Sigmoid colon (tissue), 6 donors: ENCODE measurements at regions not wholly inside any gene's neighbourhood (a gene's known extent, or its start where the extent isn't known, plus 50 kb on each side); places are given as distances from the start of the nearest gene placed in this dataset.

Experiments used
- DNase-seq: peaks from one replicate; pipeline ENCODE4 v3.0.0-alpha.2; 2019
- H3K27ac ChIP-seq, 4 donors: fragments of 200-600 bp; sonication (generic); one replicate each; pipeline ENCODE4 v1.5.1; 2016 to 2019; ENCODE audit warnings: mild to moderate bottlenecking in 1 of 4
- H3K27me3 ChIP-seq, 3 donors: fragments of 200-600 bp; sonication (generic); one replicate each; pipeline ENCODE4 v1.5.1; 2019; ENCODE audit warnings: mild to moderate bottlenecking in 1 of 3
- H3K36me3 ChIP-seq, 4 donors: fragments of 200-600 bp; sonication (generic); one replicate each; pipeline ENCODE4 v1.5.1; 2016 to 2019
- H3K4me1 ChIP-seq, 4 donors: fragments of 200-600 bp; sonication (generic); one replicate each; pipeline ENCODE4 v1.5.1; 2017 to 2019
- H3K4me3 ChIP-seq, 4 donors: fragments of 200-600 bp; sonication (generic); one replicate each; pipeline ENCODE4 v1.5.1; 2017 to 2019; ENCODE audit warnings: mild to moderate bottlenecking in 2 of 4, moderate library complexity in 1 of 4
- H3K9me3 ChIP-seq, 4 donors: fragments of 200-600 bp in 3 of 4; sonication (generic) in 3 of 4; one replicate each; pipeline versions ENCODE4 v1.5.1 to v1.6.1; 2013 to 2019
- EP300 ChIP-seq, 4 donors: sonication (generic); formaldehyde crosslinking; IDR thresholded peaks; one replicate each; pipeline ENCODE4 v1.6.1; 2017; ENCODE audit warnings: antibody characterized with exemption in 4 of 4
- POLR2A ChIP-seq, 2 donors: fragments of 450-650 bp; IDR thresholded peaks; one replicate each; pipeline ENCODE4 v1.6.1; 2016; ENCODE audit warnings: antibody characterized with exemption in 2 of 2, mild to moderate bottlenecking in 2 of 2, moderate library complexity in 2 of 2
- POLR2AphosphoS5 ChIP-seq, 4 donors: sonication (generic); formaldehyde crosslinking; IDR thresholded peaks; one replicate each; pipeline ENCODE4 v1.6.1; 2017; ENCODE audit warnings: antibody characterized with exemption in 4 of 4
- WGBS, 2 donors: extraction: QIAGEN DNeasy Blood & Tissue Kit; methylation state at CpG; one replicate each; pipeline ENCODE4 v1.1.7; 2013; 5-methylcytosine and 5-hydroxymethylcytosine counted together
- intact Hi-C: fragments of 100-400 bp; cut with DNase I; formaldehyde crosslinking; loops from one replicate; pipeline ENCODE4 v1.15.1; 2023
- TF ChIP-seq, protein P1 (sequence below), 4 experiments: fragments of 450-650 bp in 3 of 4; fragments of 200-600 bp in 1 of 4; IDR thresholded peaks; one replicate each; pipeline ENCODE4 v1.5.1; 2016 to 2019; ENCODE audit warnings: antibody characterized with exemption in 4 of 4, mild to moderate bottlenecking in 3 of 4, moderate library complexity in 2 of 4
- donor health status: healthy with polysubstance abuse.
- donor health status: healthy.

DNA sequence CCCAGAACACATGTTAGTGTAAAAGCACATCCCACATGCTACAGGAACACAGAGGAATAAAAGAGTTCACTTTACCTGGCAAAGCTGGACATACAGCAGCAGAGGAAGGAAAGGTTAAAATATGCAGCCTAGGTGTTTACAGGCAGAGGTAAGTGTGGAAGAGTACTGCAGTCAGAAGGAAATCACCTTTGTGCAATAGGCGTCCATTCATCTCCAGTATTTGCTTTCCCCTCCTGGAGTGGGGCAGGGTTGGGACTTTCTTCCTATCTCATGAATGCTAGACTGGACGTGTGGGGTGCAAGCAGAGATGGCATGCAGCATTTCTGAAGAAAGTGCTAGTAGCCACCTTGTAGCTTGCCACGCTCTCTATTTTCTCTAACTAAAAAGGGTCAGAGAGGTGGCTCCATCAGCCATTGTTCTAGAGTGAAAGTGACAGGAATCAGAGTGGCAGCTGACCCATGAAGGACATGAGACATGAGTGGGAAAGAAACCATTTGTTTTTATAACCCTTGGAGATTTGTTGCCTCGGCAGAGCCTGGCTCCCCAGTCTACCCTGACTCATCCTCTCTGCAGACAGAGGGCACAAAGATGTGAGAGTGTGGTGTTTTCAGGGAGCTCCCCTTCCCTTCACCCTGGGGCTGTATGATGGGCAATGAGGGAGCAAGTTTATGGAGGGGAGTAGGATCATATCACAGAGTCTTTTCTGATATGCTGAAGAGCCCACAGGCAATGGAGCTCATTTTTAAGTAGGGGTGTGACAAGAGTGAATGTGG, 101.2 kb upstream of the SEC61G start:
- H3K9me3 ChIP-seq, result no peaks in the 10 kb centered on the region
- H3K27me3 ChIP-seq, result no peaks in the 10 kb centered on the region
- no peaks in the 10 kb centered on the region for H3K4me1 ChIP-seq
- DNase-seq, result no peak
- WGBS, 2 donors, result 66 to 77% methylated on average over 4 of the region's 4 CpGs
- H3K27ac ChIP-seq, result no peak overlapping the region
- H3K36me3 ChIP-seq, result no peaks in the 10 kb centered on the region
- no peak overlapping the region for H3K4me3 ChIP-seq
- TF ChIP-seq POLR2A (IDR thresholded peaks at IDR 0.05) (no peak), POLR2AphosphoS5 (IDR thresholded peaks at IDR 0.05) (no peak), EP300 (IDR thresholded peaks at IDR 0.05) (no peak)
- TF ChIP-seq, protein P1, sequence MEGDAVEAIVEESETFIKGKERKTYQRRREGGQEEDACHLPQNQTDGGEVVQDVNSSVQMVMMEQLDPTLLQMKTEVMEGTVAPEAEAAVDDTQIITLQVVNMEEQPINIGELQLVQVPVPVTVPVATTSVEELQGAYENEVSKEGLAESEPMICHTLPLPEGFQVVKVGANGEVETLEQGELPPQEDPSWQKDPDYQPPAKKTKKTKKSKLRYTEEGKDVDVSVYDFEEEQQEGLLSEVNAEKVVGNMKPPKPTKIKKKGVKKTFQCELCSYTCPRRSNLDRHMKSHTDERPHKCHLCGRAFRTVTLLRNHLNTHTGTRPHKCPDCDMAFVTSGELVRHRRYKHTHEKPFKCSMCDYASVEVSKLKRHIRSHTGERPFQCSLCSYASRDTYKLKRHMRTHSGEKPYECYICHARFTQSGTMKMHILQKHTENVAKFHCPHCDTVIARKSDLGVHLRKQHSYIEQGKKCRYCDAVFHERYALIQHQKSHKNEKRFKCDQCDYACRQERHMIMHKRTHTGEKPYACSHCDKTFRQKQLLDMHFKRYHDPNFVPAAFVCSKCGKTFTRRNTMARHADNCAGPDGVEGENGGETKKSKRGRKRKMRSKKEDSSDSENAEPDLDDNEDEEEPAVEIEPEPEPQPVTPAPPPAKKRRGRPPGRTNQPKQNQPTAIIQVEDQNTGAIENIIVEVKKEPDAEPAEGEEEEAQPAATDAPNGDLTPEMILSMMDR (IDR thresholded peaks at IDR 0.05), result no peak
- intact Hi-C loops, result no loop called here

DNA sequence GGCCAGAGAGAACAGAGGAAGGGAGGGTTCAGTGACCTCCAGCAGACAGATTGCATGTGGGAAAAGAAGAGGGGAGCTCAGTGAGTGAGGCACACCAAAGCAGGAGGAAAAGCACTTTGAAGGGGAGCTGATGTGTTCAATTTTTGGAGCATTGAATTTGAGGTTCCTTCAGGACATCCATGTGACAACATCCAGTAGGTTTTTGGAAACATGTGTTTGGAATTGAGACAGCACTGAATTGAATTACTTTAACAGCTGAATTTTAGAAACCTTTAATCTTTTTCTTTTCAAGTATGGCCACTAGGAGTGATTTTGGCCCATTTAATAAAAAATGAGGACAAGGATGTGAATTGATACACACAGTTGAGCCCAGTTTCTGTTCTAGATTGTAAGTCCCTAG, 101.8 kb upstream of the SEC61G start:
- TF ChIP-seq POLR2A (IDR thresholded peaks at IDR 0.05), result no peak
- no peak for TF ChIP-seq EP300 (IDR thresholded peaks at IDR 0.05)
- no peak for TF ChIP-seq POLR2AphosphoS5 (IDR thresholded peaks at IDR 0.05)
- TF ChIP-seq, protein P1 (IDR thresholded peaks at IDR 0.05), result no peak
- no peaks in the 10 kb centered on the region for H3K9me3 ChIP-seq
- intact Hi-C loops, result no loop called here
- H3K4me1 ChIP-seq, result no peaks in the 10 kb centered on the region
- no peaks in the 10 kb centered on the region for H3K27me3 ChIP-seq
- H3K36me3 ChIP-seq, result no peaks in the 10 kb centered on the region
- H3K4me3 ChIP-seq, result no peak overlapping the region
- H3K27ac ChIP-seq, result no peak overlapping the region
- DNase-seq, result no peak

DNA sequence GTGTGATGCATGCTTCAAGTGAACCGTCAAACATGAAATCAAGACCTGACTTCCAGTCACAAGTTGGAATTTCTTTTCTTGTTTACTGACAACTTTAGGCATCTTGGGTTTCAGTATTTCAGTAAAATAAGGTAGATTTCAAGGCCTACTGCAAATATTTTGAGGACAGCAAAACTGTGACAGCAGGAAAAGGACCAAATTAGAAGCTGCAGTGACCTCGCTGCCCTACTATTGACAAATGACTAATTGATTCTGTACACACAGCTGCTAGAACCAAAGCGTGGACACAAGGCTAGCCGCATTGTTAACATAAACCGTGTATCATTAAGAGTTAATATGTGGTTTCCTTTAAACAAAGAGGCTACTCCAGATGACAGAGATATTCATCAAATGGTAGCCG, 105.7 kb upstream of the SEC61G start:
- no peaks in the 10 kb centered on the region for H3K9me3 ChIP-seq
- H3K4me3 ChIP-seq, result no peak overlapping the region
- intact Hi-C loops, result no loop called here

DNA sequence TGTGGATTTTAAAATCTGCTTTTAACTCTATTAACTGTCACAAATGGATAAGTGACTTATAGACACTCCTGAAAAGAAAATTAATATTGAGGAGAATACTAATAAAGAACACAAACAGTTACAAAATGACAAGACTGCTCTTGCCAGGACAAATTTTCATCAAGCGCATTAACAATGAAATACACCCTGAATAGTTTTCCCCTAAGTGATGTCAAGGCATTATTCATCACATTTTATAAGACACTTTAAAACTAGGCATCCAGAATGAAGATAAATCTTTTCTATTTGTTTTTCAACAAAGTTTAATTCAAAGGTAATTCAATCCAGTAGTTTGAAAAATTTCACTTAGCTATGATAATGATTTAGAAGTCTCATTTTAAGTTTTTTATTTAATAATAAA, 110.5 kb upstream of the SEC61G start:
- Histone ChIP-seq H3K9me3 (no peaks in the 10 kb centered on the region), H3K4me3 (no peak overlapping the region), H3K36me3 (no peaks in the 10 kb centered on the region), H3K27ac (no peak overlapping the region), H3K4me1 (no peaks in the 10 kb centered on the region), H3K27me3 (no peaks in the 10 kb centered on the region)
- TF ChIP-seq POLR2AphosphoS5 (IDR thresholded peaks at IDR 0.05) (no peak), POLR2A (IDR thresholded peaks at IDR 0.05) (no peak), EP300 (IDR thresholded peaks at IDR 0.05) (no peak)
- TF ChIP-seq, protein P1 (IDR thresholded peaks at IDR 0.05), result no peak
- no peak for DNase-seq
- intact Hi-C loops, result no loop called here
- WGBS, 2 donors, result 96 to 98% methylated on average over 1 of the region's 1 CpG

More for the DNA sequence above, 105.7 kb upstream of the SEC61G start:
- no peak for DNase-seq
- H3K36me3 ChIP-seq, result no peaks in the 10 kb centered on the region
- H3K4me1 ChIP-seq, result no peaks in the 10 kb centered on the region
- TF ChIP-seq POLR2AphosphoS5 (IDR thresholded peaks at IDR 0.05) (no peak), POLR2A (IDR thresholded peaks at IDR 0.05) (no peak)
- H3K27me3 ChIP-seq, result no peaks in the 10 kb centered on the region
- 61 to 78% methylated on average over 6 of the region's 6 CpGs for WGBS, 2 donors
- no peak overlapping the region for H3K27ac ChIP-seq

DNA sequence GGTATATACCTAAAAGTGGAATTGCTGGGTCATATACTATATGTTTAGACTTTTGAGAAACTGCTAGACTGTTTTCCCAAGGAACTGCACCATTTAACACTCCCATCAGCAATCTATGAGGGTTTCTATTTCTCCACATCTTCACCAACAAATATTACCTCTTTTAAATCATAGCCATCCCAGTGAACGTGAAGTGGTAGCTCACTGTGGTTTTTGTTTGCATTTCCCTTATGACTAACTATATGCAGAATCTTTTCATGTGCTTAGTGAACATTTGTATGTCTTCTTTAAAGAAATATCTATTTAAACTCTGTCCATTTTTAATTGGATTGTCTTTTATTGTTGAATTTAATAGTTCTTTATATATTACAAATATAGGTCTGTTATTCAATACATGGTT, 115.8 kb upstream of the SEC61G start:
- Histone ChIP-seq H3K9me3 (no peaks in the 10 kb centered on the region), H3K27ac (no peak overlapping the region), H3K4me3 (no peak overlapping the region), H3K36me3 (no peaks in the 10 kb centered on the region), H3K27me3 (no peaks in the 10 kb centered on the region), H3K4me1 (no peaks in the 10 kb centered on the region)
- intact Hi-C loops, result no loop called here
- WGBS, 2 donors, result 37 to 49% methylated on average over 1 of the region's 1 CpG
- no peak for DNase-seq
- no peak for TF ChIP-seq EP300 (IDR thresholded peaks at IDR 0.05)
- TF ChIP-seq, protein P1 (IDR thresholded peaks at IDR 0.05), result no peak
- TF ChIP-seq POLR2A (IDR thresholded peaks at IDR 0.05), result no peak
- TF ChIP-seq POLR2AphosphoS5 (IDR thresholded peaks at IDR 0.05), result no peak
